ENCODE measurements at regions not wholly inside any gene's neighbourhood (a gene's known extent, or its start where the extent isn't known, plus 50 kb on each side); places are given as distances from the start of the nearest gene placed in this dataset.

GRCh38 chr14:37712976-37713431 lies 117.6 kb downstream of the TTC6 start:
- TF ChIP-seq CTCF (conservative IDR thresholded peaks at IDR 0.05; ENCODE audit: low read length) (no peak), EZH2phosphoT487 (IDR thresholded peaks at IDR 0.05; ENCODE audit: borderline replicate concordance, low read depth, low read length) (no peak)
